ENCODE measurements at regions not wholly inside any gene's neighbourhood (a gene's known extent, or its start where the extent isn't known, plus 50 kb on each side); places are given as distances from the start of the nearest gene placed in this dataset.

GRCh38 chr22:49436056-49436455 lies 391.6 kb downstream of the BRD1 start:
- TF ChIP-seq CTCF (IDR thresholded peaks at IDR 0.05; ENCODE audit: low read depth, low read length, poor library complexity, severe bottlenecking), result no peak
- no peak for TF ChIP-seq EZH2phosphoT487 (IDR thresholded peaks at IDR 0.05; ENCODE audit: borderline replicate concordance, low read length)
